ENCODE measurements at regions not wholly inside any gene's neighbourhood (a gene's known extent, or its start where the extent isn't known, plus 50 kb on each side); places are given as distances from the start of the nearest gene placed in this dataset.
"Not testable (repeated sequence)": the region's sequence is repeated elsewhere in the genome, so short reads cannot be mapped to it uniquely, and the experiment has no call there.

- Mint-ChIP-seq H3K9me3 (ENCODE audit: low read depth) (peaks cover 23% of the 10 kb centered on the region), H3K27me3 (no peaks in the 10 kb centered on the region), H3K27ac (no peak overlapping the region), H3K4me1 (no peaks in the 10 kb centered on the region), H3K36me3 (ENCODE audit: low read depth) (no peaks in the 10 kb centered on the region), H3K4me3 (no peak overlapping the region)
- POLR2A ChIA-PET, result no interaction called here
- intact Hi-C loops (cut with DNase I, micrococcal nuclease), result no loop called here
- ATAC-seq (no peak), DNase-seq (no peak)
- CTCF ChIA-PET, result no interaction called here
These were observed 466.2 kb upstream of the FOXG1 start for GRCh38 chr14:28300356-28300755.

- no peak overlapping the region for H3K4me3 Mint-ChIP-seq
- intact Hi-C loops (cut with DNase I, micrococcal nuclease), result no loop called here
- ATAC-seq (no peak), DNase-seq (no peak)
- H3K27ac Mint-ChIP-seq, result no peak overlapping the region
- no peaks in the 10 kb centered on the region for H3K27me3 Mint-ChIP-seq
- no peaks in the 10 kb centered on the region for H3K4me1 Mint-ChIP-seq
- POLR2A ChIA-PET, result no interaction called here
- CTCF ChIA-PET, result no interaction called here
- H3K36me3 Mint-ChIP-seq (ENCODE audit: low read depth), result no peaks in the 10 kb centered on the region
- peaks cover 23% of the 10 kb centered on the region for H3K9me3 Mint-ChIP-seq (ENCODE audit: low read depth)
These were observed 465.4 kb upstream of the FOXG1 start for GRCh38 chr14:28301179-28301578.

DNA sequence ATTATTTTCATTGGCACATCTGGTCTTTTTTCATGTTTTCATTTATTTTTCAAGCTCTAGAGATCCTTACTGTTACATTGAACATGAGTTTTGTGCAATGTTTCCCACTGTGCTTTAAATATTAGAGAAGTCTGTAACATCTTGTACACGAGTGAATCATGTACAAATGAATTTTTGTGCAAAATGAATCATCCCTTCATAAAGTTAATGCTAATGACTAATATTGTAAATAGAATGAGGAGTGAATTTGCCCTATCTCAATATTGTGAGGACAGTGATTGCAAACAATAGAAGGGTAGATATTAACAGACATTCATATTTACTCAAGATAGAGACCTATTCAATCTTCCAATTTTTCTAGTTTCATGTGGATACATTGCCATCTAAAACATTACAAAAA is 463.3 kb upstream of the FOXG1 start:
- DNase-seq (no peak), ATAC-seq (no peak)
- Mint-ChIP-seq H3K9me3 (ENCODE audit: low read depth) (peaks cover 20% of the 10 kb centered on the region), H3K36me3 (ENCODE audit: low read depth) (no peaks in the 10 kb centered on the region), H3K27ac (no peak overlapping the region), H3K4me1 (no peaks in the 10 kb centered on the region), H3K4me3 (no peak overlapping the region), H3K27me3 (no peaks in the 10 kb centered on the region)
- intact Hi-C loops (cut with DNase I, micrococcal nuclease), result no loop called here
- ChIA-PET POLR2A (no interaction called here), CTCF (no interaction called here)

GRCh38 chr14:28305938-28306337 is 460.6 kb upstream of the FOXG1 start:
- no peak for DNase-seq
- ChIA-PET POLR2A (no interaction called here), CTCF (no interaction called here)
- ATAC-seq, result no peak
- H3K9me3 Mint-ChIP-seq (ENCODE audit: low read depth), result peaks cover 9% of the 10 kb centered on the region
- no peaks in the 10 kb centered on the region for H3K36me3 Mint-ChIP-seq (ENCODE audit: low read depth)
- H3K4me3 Mint-ChIP-seq, result no peak overlapping the region
- intact Hi-C loops (cut with DNase I, micrococcal nuclease), result no loop called here
- no peaks in the 10 kb centered on the region for H3K4me1 Mint-ChIP-seq
- H3K27me3 Mint-ChIP-seq, result no peaks in the 10 kb centered on the region
- no peak overlapping the region for H3K27ac Mint-ChIP-seq

DNA sequence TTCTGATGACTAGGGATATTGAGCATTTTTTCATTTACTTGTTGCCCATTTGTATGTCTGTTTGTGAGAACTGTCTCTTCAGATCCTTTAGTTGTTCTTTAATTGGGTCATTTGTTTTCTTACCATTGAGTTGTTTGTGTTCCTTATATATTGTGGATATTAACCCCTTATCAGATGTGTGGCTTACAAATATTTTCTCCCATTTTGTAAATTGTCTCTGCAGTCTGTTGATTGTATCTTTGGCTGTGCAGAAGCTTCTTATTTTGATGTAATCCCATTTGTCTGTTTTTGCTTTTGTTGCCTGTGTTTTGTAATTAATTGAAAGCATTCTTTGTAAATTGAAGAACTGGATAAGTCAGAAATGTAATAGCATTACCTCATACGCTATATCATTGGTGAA is 459.1 kb upstream of the FOXG1 start:
- Mint-ChIP-seq H3K9me3 (ENCODE audit: low read depth) (peaks cover 7% of the 10 kb centered on the region), H3K27me3 (no peaks in the 10 kb centered on the region), H3K36me3 (ENCODE audit: low read depth) (no peaks in the 10 kb centered on the region), H3K4me1 (no peaks in the 10 kb centered on the region), H3K27ac (no peak overlapping the region), H3K4me3 (no peak overlapping the region)
- ChIA-PET CTCF (no interaction called here), POLR2A (no interaction called here)
- ATAC-seq (no peak), DNase-seq (no peak)
- intact Hi-C loops (cut with DNase I, micrococcal nuclease), result no loop called here

- Mint-ChIP-seq H3K9me3 (ENCODE audit: low read depth) (peaks cover 2% of the 10 kb centered on the region), H3K27ac (no peak overlapping the region), H3K27me3 (no peaks in the 10 kb centered on the region), H3K4me3 (no peak overlapping the region), H3K36me3 (ENCODE audit: low read depth) (no peaks in the 10 kb centered on the region), H3K4me1 (no peaks in the 10 kb centered on the region)
- CTCF ChIA-PET, result no interaction called here
- DNase-seq, result no peak
- no peak for ATAC-seq
- POLR2A ChIA-PET, result no interaction called here
- intact Hi-C loops (cut with DNase I, micrococcal nuclease), result no loop called here
These were observed 457.9 kb upstream of the FOXG1 start for GRCh38 chr14:28308734-28309133.

DNA sequence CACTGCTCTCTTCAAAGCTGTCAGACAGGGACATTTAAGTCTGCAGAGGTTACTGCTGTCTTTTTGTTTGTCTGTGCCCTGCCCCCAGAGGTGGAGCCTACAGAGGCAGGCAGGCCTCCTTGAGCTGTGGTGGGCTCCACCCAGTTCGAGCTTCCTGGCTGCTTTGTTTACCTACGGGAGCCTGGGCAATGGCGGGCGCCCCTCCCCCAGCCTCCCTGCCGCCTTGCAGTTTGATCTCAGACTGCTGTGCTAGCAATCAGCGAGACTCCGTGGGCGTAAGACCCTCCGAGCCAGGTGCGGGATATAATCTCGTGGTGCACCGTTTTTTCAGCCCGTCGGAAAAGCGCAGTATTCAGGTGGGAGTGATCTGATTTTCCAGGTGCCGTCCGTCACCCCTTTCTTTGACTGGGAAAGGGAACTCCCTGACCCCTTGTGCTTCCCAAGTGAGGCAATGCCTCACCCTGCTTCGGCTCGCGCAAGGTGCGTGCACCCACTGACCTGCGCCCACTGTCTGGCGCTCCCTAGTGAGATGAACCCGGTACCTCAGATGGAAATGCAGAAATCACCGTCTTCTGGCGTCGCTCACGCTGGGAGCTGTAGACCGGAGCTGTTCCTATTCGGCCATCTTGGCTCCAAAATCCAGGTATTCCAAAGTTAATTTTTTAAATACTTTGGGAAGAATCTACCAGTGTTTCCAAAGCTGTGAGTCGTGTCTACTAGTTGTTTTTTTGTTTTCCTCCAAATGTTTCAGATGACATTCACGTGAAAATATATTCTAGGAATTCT is 448.5 kb upstream of the FOXG1 start:
- not testable (repeated sequence) for H3K9me3 Mint-ChIP-seq (ENCODE audit: low read depth)

GRCh38 chr14:28321475-28322244 is 444.9 kb upstream of the FOXG1 start:
- no peaks in the 10 kb centered on the region for H3K36me3 Mint-ChIP-seq (ENCODE audit: low read depth)
- no peak overlapping the region for H3K27ac Mint-ChIP-seq
- intact Hi-C loops (cut with DNase I, micrococcal nuclease), result no loop called here
- DNase-seq, result no peak
- ChIA-PET CTCF (no interaction called here), POLR2A (no interaction called here)
- H3K4me3 Mint-ChIP-seq, result no peak overlapping the region
- H3K9me3 Mint-ChIP-seq (ENCODE audit: low read depth), result peaks cover 2% of the 10 kb centered on the region
- ATAC-seq, result no peak
- no peaks in the 10 kb centered on the region for H3K27me3 Mint-ChIP-seq
- no peaks in the 10 kb centered on the region for H3K4me1 Mint-ChIP-seq

More for the DNA sequence above, 448.5 kb upstream of the FOXG1 start:
- H3K4me1 Mint-ChIP-seq; ATAC-seq; CTCF ChIA-PET; POLR2A ChIA-PET; H3K4me3 Mint-ChIP-seq; DNase-seq; intact Hi-C loops (cut with DNase I, micrococcal nuclease); H3K27ac Mint-ChIP-seq; H3K27me3 Mint-ChIP-seq; H3K36me3 Mint-ChIP-seq (ENCODE audit: low read depth): not testable (repeated sequence)

DNA sequence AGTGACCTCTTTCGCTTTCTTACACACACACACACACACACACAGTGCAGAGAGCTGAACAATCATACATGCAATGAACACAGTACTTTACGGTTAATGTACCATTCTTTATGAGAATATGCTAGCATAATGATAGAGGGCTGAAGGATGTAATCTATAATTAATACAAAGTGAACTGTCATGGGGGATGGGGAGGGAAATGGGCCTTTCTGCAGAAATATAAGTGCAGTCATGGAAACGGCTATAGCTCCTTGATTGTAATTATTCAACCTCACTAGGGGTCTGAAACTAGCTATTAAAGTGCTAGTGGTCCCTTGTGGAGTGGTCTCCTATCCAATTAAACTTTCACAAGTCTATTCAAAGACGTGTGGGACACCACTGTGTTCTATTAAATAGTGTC is 443.2 kb upstream of the FOXG1 start:
- no peak overlapping the region for H3K4me3 Mint-ChIP-seq
- no peaks in the 10 kb centered on the region for H3K36me3 Mint-ChIP-seq (ENCODE audit: low read depth)
- DNase-seq (no peak), ATAC-seq (no peak)
- peaks cover 5% of the 10 kb centered on the region for H3K9me3 Mint-ChIP-seq (ENCODE audit: low read depth)
- intact Hi-C loops (cut with DNase I, micrococcal nuclease), result no loop called here
- ChIA-PET POLR2A (no interaction called here), CTCF (no interaction called here)
- no peak overlapping the region for H3K27ac Mint-ChIP-seq
- H3K27me3 Mint-ChIP-seq, result no peaks in the 10 kb centered on the region
- no peaks in the 10 kb centered on the region for H3K4me1 Mint-ChIP-seq

DNA sequence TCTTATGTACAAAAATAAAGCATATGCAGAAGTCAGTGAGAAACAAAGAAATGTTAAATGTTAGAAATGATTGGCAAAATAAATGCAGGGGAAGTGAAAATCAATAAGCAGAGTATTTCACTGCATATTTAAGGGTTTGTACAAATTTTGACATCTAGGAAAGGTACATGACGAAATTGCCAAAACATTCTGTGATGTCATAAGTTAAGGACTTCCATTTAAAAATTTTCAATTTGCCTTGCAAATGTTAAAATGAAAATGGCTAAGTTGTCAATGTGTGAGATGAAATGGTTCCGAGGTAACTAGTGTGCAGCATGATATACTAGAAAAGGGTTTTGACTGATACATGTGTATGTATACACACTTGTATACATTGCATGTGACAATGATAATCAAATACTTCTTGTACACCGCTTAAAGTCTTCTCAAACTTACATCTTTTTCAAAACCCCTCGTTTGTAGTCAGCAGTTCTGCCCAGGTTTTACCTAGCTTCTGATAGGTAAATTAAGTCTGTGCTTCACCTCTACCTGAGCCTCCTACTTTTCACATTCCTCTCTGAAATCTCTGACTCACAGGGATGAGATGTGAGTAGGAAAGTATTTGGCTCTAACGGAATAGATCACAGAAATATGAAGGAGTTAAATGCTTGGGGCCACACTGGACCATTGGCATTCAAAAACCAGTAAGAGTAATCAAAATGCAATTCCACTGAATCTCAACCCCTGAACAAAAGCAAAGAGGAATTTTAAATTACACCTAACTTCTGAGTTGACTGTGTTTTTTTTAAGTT is 442.4 kb upstream of the FOXG1 start:
- peaks cover 7% of the 10 kb centered on the region for H3K9me3 Mint-ChIP-seq (ENCODE audit: low read depth)
- ChIA-PET CTCF (no interaction called here), POLR2A (no interaction called here)
- H3K36me3 Mint-ChIP-seq (ENCODE audit: low read depth), result no peaks in the 10 kb centered on the region
- H3K4me1 Mint-ChIP-seq, result no peaks in the 10 kb centered on the region
- intact Hi-C loops (cut with DNase I, micrococcal nuclease), result no loop called here
- H3K27me3 Mint-ChIP-seq, result no peaks in the 10 kb centered on the region
- H3K4me3 Mint-ChIP-seq, result no peak overlapping the region
- ATAC-seq (no peak), DNase-seq (no peak)
- H3K27ac Mint-ChIP-seq, result no peak overlapping the region

DNA sequence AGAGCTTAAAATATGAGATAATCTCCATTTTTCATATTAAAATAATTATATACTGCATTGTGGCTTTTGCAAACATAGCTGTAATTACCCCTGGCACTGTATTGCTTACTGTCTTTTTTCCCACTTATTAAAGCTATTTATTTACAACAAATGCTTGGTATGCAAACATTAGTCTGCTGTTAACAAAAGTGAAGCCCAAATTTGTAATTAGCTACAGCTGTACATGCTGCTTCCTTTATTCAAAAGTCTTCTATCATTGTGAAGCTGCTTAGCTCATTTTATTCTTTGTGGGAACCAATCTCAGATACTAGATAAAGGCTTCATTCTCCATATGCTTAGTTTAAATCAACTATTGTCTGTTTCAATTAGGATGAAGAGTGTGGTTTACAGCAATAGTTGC is 425.8 kb upstream of the FOXG1 start:
- H3K27me3 Mint-ChIP-seq, result no peaks in the 10 kb centered on the region
- ChIA-PET POLR2A (no interaction called here), CTCF (no interaction called here)
- ATAC-seq (no peak), DNase-seq (no peak)
- H3K4me3 Mint-ChIP-seq, result no peak overlapping the region
- intact Hi-C loops (cut with DNase I, micrococcal nuclease), result no loop called here
- H3K36me3 Mint-ChIP-seq (ENCODE audit: low read depth), result no peaks in the 10 kb centered on the region
- peaks cover 9% of the 10 kb centered on the region for H3K9me3 Mint-ChIP-seq (ENCODE audit: low read depth)
- H3K4me1 Mint-ChIP-seq, result no peaks in the 10 kb centered on the region
- no peak overlapping the region for H3K27ac Mint-ChIP-seq

DNA sequence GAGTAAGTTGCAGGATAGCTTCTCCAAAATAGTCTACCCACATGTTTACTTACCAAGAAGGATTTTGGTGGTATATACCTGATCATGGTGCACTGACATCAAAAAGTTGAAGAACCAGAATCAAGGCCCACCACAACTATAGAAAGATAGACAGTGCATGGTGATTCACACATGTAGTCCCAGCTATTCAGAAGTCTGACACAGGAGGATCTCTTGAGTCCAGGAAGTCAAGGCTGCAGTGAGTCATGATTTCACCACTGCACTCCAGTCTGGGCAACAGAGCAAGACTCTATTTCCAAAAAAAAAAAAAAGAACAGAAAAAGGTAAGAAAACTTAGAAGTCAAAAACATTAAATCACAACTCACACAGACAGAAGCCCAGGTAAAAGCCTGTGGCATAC is 422.2 kb upstream of the FOXG1 start:
- CTCF ChIA-PET, result no interaction called here
- peaks cover 21% of the 10 kb centered on the region for H3K9me3 Mint-ChIP-seq (ENCODE audit: low read depth)
- intact Hi-C loops (cut with DNase I, micrococcal nuclease), result no loop called here
- no peak overlapping the region for H3K27ac Mint-ChIP-seq
- ATAC-seq (no peak), DNase-seq (no peak)
- H3K4me3 Mint-ChIP-seq, result no peak overlapping the region
- POLR2A ChIA-PET, result no interaction called here
- no peaks in the 10 kb centered on the region for H3K27me3 Mint-ChIP-seq
- H3K36me3 Mint-ChIP-seq (ENCODE audit: low read depth), result no peaks in the 10 kb centered on the region
- H3K4me1 Mint-ChIP-seq, result no peaks in the 10 kb centered on the region

Data from activated CD4-positive, alpha-beta T cell treated with anti-CD3 and anti-CD28 coated beads for 36 hours (primary cell).